OCI-LY7 (cell line): ENCODE measurements at regions not wholly inside any gene's neighbourhood (a gene's known extent, or its start where the extent isn't known, plus 50 kb on each side); places are given as distances from the start of the nearest gene placed in this dataset.
"Not testable (repeated sequence)": the region's sequence is repeated elsewhere in the genome, so short reads cannot be mapped to it uniquely, and the experiment has no call there.

ENCODE experiments used
- BruUV-seq: library from RNA; stranded (reverse); fragments of 400-500 nt; replicated peaks from 2 replicates; lab custom pipeline; 2021; lab: Mats Ljungman, UMichigan
- CTCF ChIA-PET: fragments of 300-600 bp; sonication (Branson Sonifier 250); formaldehyde crosslinking; loops from one replicate; lab custom pipeline; 2022; ENCODE audit warnings: antibody characterized with exemption; ENCODE audit not compliant: unreplicated experiment; lab: Charles Lee
- POLR2A ChIA-PET: fragments of 300-600 bp; sonication (Branson Sonifier 250); formaldehyde crosslinking; loops from one replicate; lab custom pipeline; 2022; ENCODE audit warnings: antibody characterized with exemption; lab: Charles Lee
- DNase-seq: peaks from one replicate; pipeline ENCODE4 v3.0.0-alpha.2; 2015; ENCODE audit warnings: low spot score
- H2AFZ ChIP-seq: fragments of 200-600 bp; sonication (generic), shearing (Covaris generic); 2 replicates; pipeline ENCODE4 v1.6.1; 2014; ENCODE audit warnings: mild to moderate bottlenecking, antibody characterized with exemption, low read length, moderate library complexity
- H3K27ac ChIP-seq: fragments of 200-600 bp; sonication (generic); 2 replicates; pipeline ENCODE4 v1.5.1; 2014; ENCODE audit warnings: mixed run types, low read depth, mild to moderate bottlenecking, moderate library complexity, low read length, inconsistent platforms; ENCODE audit not compliant: poor library complexity, severe bottlenecking
- H3K36me3 ChIP-seq: fragments of 200-600 bp; sonication (generic); 2 replicates; pipeline ENCODE4 v1.6.1; 2014; ENCODE audit warnings: mild to moderate bottlenecking, antibody characterized with exemption, low read length, moderate library complexity, mixed read lengths; ENCODE audit not compliant: insufficient read depth
- H3K4me1 ChIP-seq: fragments of 200-600 bp; sonication (generic); 2 replicates; pipeline ENCODE4 v1.5.1; 2014; ENCODE audit warnings: mild to moderate bottlenecking, low read length; ENCODE audit not compliant: insufficient read depth, poor library complexity, severe bottlenecking
- H3K4me2 ChIP-seq: fragments of 200-600 bp; sonication (generic); 2 replicates; pipeline ENCODE4 v1.6.1; 2014; ENCODE audit warnings: mild to moderate bottlenecking, low read length
- H3K4me3 ChIP-seq: fragments of 200-600 bp; sonication (generic); 2 replicates; pipeline ENCODE4 v1.5.1; 2014; ENCODE audit warnings: mild to moderate bottlenecking, low read depth, low read length; ENCODE audit not compliant: poor library complexity, severe bottlenecking
- H3K79me2 ChIP-seq: fragments of 200-600 bp; sonication (generic); 2 replicates; pipeline ENCODE4 v1.6.1; 2016; ENCODE audit warnings: low read depth, mild to moderate bottlenecking, low read length, moderate library complexity, mixed read lengths; ENCODE audit not compliant: insufficient read depth
- H3K9me2 ChIP-seq: fragments of 200-600 bp; sonication (generic); 2 replicates; pipeline ENCODE4 v1.6.1; 2016; ENCODE audit warnings: mild to moderate bottlenecking, low read length, mixed read lengths; ENCODE audit not compliant: insufficient read depth
- H3K9me3 ChIP-seq: fragments of 200-600 bp; sonication (generic); 2 replicates; pipeline ENCODE4 v1.6.1; 2014; ENCODE audit warnings: mild to moderate bottlenecking, mixed run types, low read length, mixed read lengths
- H4K20me1 ChIP-seq: fragments of 200-600 bp; sonication (generic); 2 replicates; pipeline ENCODE4 v1.6.1; 2014; ENCODE audit warnings: mild to moderate bottlenecking, antibody characterized with exemption, low read length, moderate library complexity, mixed read lengths; ENCODE audit not compliant: insufficient read depth
- EZH2phosphoT487 ChIP-seq: fragments of 200-600 bp; sonication (generic); IDR thresholded peaks from 2 replicates; pipeline ENCODE4 v1.6.1; 2018; ENCODE audit warnings: low read depth, borderline replicate concordance, mild to moderate bottlenecking, mixed run types, antibody characterized with exemption, low read length, moderate library complexity, mixed read lengths
- intact Hi-C: fragments of 100-400 bp; cut with micrococcal nuclease; formaldehyde crosslinking; loops from one replicate; pipeline ENCODE4 v1.10.0; 2022; ENCODE audit not compliant: unreplicated experiment
- TF ChIP-seq, protein P1 (sequence below): fragments of 200-600 bp; sonication (generic); conservative IDR thresholded peaks from 2 replicates; pipeline ENCODE4 v1.5.1; 2014; ENCODE audit warnings: mild to moderate bottlenecking, antibody characterized with exemption, low read length, moderate library complexity, mixed read lengths

DNA sequence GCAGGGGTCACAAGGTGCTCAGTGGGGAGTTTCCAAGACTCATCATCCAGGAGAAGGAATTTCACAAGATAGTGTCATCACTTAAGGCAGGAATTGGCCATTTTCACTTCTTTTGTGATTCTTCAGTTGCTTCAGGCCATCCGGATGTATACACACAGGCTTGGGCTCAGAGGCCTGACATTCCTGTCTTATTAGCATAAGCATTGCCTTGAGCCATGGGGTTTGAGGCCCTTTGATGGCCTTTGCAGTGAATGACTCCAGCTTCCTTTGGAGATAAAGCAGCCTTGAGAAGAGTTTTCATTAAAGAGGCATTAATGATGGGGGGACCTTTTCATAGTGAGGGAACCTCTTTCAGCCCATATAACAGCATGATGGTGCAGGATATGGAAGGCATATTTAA is 366.0 kb upstream of the CNTNAP5 start:
- CTCF ChIA-PET = no interaction called here
- no peak for TF ChIP-seq EZH2phosphoT487
- TF ChIP-seq, protein P1, sequence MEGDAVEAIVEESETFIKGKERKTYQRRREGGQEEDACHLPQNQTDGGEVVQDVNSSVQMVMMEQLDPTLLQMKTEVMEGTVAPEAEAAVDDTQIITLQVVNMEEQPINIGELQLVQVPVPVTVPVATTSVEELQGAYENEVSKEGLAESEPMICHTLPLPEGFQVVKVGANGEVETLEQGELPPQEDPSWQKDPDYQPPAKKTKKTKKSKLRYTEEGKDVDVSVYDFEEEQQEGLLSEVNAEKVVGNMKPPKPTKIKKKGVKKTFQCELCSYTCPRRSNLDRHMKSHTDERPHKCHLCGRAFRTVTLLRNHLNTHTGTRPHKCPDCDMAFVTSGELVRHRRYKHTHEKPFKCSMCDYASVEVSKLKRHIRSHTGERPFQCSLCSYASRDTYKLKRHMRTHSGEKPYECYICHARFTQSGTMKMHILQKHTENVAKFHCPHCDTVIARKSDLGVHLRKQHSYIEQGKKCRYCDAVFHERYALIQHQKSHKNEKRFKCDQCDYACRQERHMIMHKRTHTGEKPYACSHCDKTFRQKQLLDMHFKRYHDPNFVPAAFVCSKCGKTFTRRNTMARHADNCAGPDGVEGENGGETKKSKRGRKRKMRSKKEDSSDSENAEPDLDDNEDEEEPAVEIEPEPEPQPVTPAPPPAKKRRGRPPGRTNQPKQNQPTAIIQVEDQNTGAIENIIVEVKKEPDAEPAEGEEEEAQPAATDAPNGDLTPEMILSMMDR = no peak
- H3K4me3 ChIP-seq = no peak overlapping the region
- no peaks in the 10 kb centered on the region for H3K9me3 ChIP-seq
- no peaks in the 10 kb centered on the region for H3K9me2 ChIP-seq
- no peaks in the 10 kb centered on the region for H3K36me3 ChIP-seq
- no peaks in the 10 kb centered on the region for H3K4me1 ChIP-seq
- no peaks in the 10 kb centered on the region for H4K20me1 ChIP-seq
- intact Hi-C loops = no loop called here
- DNase-seq = no peak
- POLR2A ChIA-PET = no interaction called here
- H3K79me2 ChIP-seq = no peaks in the 10 kb centered on the region
- H2AFZ ChIP-seq = no peak overlapping the region
- no peak overlapping the region for H3K27ac ChIP-seq
- no TSS peak for BruUV-seq
- H3K4me2 ChIP-seq = no peak overlapping the region

DNA sequence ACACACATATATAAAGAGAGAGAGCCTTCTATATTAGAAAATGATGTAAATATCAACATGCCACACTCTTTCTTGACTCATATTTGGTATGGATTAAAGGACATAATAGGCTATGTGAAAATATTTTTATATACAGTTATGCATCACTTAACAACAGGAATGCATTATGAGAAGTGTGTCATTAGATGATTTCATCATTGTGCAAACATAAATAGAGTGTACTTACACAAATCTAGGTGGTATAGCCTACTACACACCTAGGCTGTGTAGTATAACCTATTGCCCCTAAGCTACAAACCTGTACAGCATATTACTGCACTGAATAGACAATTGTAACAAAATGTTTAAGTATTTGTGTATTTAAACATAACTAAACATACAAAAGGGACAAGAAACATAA is 354.8 kb upstream of the CNTNAP5 start:
- ChIA-PET CTCF (no interaction called here), POLR2A (no interaction called here)
- Histone ChIP-seq H3K79me2 (no peaks in the 10 kb centered on the region), H3K4me2 (no peak overlapping the region), H3K4me3 (no peak overlapping the region), H4K20me1 (no peaks in the 10 kb centered on the region), H3K36me3 (no peaks in the 10 kb centered on the region), H3K9me2 (no peaks in the 10 kb centered on the region), H3K4me1 (no peaks in the 10 kb centered on the region), H2AFZ (no peak overlapping the region), H3K27ac (no peak overlapping the region), H3K9me3 (no peaks in the 10 kb centered on the region)
- intact Hi-C loops = no loop called here
- TF ChIP-seq EZH2phosphoT487 = no peak
- TF ChIP-seq, protein P1 = no peak
- BruUV-seq = no TSS peak
- DNase-seq = no peak

DNA sequence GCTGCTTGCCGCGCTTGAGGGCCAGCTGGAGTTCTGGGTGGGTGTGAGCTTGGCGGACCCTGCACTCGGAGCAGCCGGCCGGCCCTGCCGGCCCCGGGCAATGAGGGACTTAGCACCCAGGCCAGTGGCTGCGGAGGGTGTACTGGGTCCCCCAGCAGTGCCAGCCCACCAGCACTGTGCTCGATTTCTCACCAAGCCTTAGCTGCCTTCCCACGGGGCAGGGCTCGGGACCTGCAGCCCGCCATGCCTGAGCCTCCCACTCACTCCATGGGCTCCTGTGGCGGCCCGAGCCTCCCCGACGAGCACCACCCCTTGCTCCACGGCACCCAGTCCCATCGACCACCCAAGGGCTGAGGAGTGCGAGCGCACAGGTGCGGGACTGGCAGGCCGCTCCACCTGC is 341.3 kb upstream of the CNTNAP5 start:
- H3K9me2 ChIP-seq, H3K9me3 ChIP-seq, H3K4me3 ChIP-seq, H4K20me1 ChIP-seq, H3K4me2 ChIP-seq, POLR2A ChIA-PET, H2AFZ ChIP-seq, CTCF ChIA-PET, BruUV-seq, DNase-seq, H3K27ac ChIP-seq, intact Hi-C loops, H3K4me1 ChIP-seq, H3K79me2 ChIP-seq, H3K36me3 ChIP-seq: not testable (repeated sequence)
